ENCODE measurements at regions not wholly inside any gene's neighbourhood (a gene's known extent, or its start where the extent isn't known, plus 50 kb on each side); places are given as distances from the start of the nearest gene placed in this dataset.

GRCh38 chr18:70382992-70383717 is 94.3 kb downstream of the SOCS6 start:
- DNase-seq (ENCODE audit: low read depth): no peak

- DNase-seq (ENCODE audit: low read depth): no peak
These were observed 93.2 kb downstream of the SOCS6 start for GRCh38 chr18:70382017-70382416.

- no peak for DNase-seq (ENCODE audit: low read depth)
These were observed 92.4 kb downstream of the SOCS6 start for GRCh38 chr18:70380915-70381896.

Data from HS-27A (cell line).